Esophagus squamous epithelium (tissue), 4 donors: ENCODE measurements at regions not wholly inside any gene's neighbourhood (a gene's known extent, or its start where the extent isn't known, plus 50 kb on each side); places are given as distances from the start of the nearest gene placed in this dataset.

Experiments
- POLR2A ChIP-seq, 4 donors: fragments of 450-650 bp; IDR thresholded peaks; one replicate each; pipeline ENCODE4 v1.6.1; 2017; ENCODE audit warnings: antibody characterized with exemption in 4 of 4, mild to moderate bottlenecking in 4 of 4, moderate library complexity in 3 of 4
- TF ChIP-seq, protein P1 (sequence below), 6 experiments: fragments of 450-650 bp in 4 of 6; fragments of 200-600 bp in 2 of 6; sonication (generic) in 2 of 6; IDR thresholded peaks; one replicate each; pipeline ENCODE4 v1.5.1; 2016 to 2019; ENCODE audit warnings: antibody characterized with exemption in 6 of 6, mild to moderate bottlenecking in 4 of 6, moderate library complexity in 4 of 6

DNA sequence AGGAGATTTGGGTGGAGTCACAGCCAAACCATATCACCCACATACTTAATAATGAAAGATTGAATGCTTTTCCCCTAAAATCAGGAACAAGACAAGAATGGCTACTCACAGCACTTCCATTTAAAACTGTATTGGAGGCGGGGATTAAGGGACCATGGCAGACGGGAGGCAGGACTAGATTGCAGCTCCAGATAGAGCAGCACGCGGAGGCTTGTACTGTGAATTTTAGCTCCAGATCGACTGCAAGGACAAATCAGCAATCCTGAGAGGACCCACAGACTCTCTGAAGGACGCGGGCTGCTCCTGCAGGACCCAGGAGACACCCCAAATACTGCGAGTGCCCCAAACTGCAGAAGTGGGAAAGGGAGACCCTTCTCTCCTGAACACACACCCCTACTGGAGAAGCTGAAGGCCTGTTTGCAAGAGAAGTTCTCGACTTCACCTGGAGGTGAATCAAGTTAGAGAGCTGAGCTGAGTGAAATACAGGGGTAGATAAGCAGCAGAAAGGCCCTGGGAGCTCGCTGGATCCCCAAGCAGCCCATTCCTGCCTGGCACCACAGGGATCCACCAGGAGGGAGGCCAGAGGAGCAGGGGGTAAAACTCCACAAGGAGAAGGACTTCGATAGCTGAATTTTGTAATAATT, 207.4 kb upstream of the INTU start:
- TF ChIP-seq, protein P1, sequence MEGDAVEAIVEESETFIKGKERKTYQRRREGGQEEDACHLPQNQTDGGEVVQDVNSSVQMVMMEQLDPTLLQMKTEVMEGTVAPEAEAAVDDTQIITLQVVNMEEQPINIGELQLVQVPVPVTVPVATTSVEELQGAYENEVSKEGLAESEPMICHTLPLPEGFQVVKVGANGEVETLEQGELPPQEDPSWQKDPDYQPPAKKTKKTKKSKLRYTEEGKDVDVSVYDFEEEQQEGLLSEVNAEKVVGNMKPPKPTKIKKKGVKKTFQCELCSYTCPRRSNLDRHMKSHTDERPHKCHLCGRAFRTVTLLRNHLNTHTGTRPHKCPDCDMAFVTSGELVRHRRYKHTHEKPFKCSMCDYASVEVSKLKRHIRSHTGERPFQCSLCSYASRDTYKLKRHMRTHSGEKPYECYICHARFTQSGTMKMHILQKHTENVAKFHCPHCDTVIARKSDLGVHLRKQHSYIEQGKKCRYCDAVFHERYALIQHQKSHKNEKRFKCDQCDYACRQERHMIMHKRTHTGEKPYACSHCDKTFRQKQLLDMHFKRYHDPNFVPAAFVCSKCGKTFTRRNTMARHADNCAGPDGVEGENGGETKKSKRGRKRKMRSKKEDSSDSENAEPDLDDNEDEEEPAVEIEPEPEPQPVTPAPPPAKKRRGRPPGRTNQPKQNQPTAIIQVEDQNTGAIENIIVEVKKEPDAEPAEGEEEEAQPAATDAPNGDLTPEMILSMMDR (IDR thresholded peaks at IDR 0.05) = no peak
- TF ChIP-seq POLR2A (IDR thresholded peaks at IDR 0.05) = no peak
